HCT116 (cell line): ENCODE measurements at regions not wholly inside any gene's neighbourhood (a gene's known extent, or its start where the extent isn't known, plus 50 kb on each side); places are given as distances from the start of the nearest gene placed in this dataset.

Experiments
- CBX3 ChIP-seq: IDR thresholded peaks from 2 replicates; pipeline ENCODE4 v1.6.1; 2012; ENCODE audit warnings: low read depth
- FOSL1 ChIP-seq: IDR thresholded peaks from 2 replicates; pipeline ENCODE4 v1.6.1; 2012; ENCODE audit warnings: low read depth
- JUND ChIP-seq: IDR thresholded peaks from 2 replicates; pipeline ENCODE4 v1.6.1; 2012
- MAX ChIP-seq: IDR thresholded peaks from 2 replicates; pipeline ENCODE4 v1.6.1; 2012
- POLR2A ChIP-seq: IDR thresholded peaks from 2 replicates; pipeline ENCODE4 v1.7.0; 2011; ENCODE audit warnings: borderline replicate concordance; ENCODE audit not compliant: insufficient read depth, insufficient read length; ENCODE audit errors: extremely low read depth
- SIN3A ChIP-seq: IDR thresholded peaks from 2 replicates; pipeline ENCODE4 v1.6.1; 2012; ENCODE audit warnings: low read depth
- TCF7L2 ChIP-seq: IDR thresholded peaks from 2 replicates; pipeline ENCODE4 v1.7.0; 2011; ENCODE audit warnings: borderline replicate concordance, inconsistent platforms; ENCODE audit not compliant: insufficient read depth, insufficient read length; ENCODE audit errors: extremely low read depth
- TF ChIP-seq, protein P1 (sequence below), 3 experiments: fragments of 200-600 bp in 1 of 3; sonication (generic) in 1 of 3; IDR thresholded peaks in 2 of 3; conservative IDR thresholded peaks in 1 of 3; 2 replicates each; pipeline ENCODE4 v1.5.1; 2012 to 2017; ENCODE audit warnings: low read depth in 2 of 3, low read length in 2 of 3, antibody characterized with exemption in 1 of 3, borderline replicate concordance in 1 of 3, control low read depth in 1 of 3, mild to moderate bottlenecking in 1 of 3, mixed read lengths in 1 of 3, mixed run types in 1 of 3, moderate library complexity in 1 of 3; ENCODE audit not compliant: insufficient read depth in 1 of 3
- TF ChIP-seq, protein P2 (sequence below): IDR thresholded peaks from 2 replicates; pipeline ENCODE4 v1.6.1; 2011; ENCODE audit warnings: mild to moderate bottlenecking, low read length, moderate library complexity; ENCODE audit not compliant: insufficient replicate concordance; ENCODE audit errors: extremely low read depth

- TF ChIP-seq MAX (no peak), CBX3 (no peak), JUND (no peak), FOSL1 (no peak), SIN3A (no peak), POLR2A (no peak), TCF7L2 (no peak)
- TF ChIP-seq, protein P1, sequence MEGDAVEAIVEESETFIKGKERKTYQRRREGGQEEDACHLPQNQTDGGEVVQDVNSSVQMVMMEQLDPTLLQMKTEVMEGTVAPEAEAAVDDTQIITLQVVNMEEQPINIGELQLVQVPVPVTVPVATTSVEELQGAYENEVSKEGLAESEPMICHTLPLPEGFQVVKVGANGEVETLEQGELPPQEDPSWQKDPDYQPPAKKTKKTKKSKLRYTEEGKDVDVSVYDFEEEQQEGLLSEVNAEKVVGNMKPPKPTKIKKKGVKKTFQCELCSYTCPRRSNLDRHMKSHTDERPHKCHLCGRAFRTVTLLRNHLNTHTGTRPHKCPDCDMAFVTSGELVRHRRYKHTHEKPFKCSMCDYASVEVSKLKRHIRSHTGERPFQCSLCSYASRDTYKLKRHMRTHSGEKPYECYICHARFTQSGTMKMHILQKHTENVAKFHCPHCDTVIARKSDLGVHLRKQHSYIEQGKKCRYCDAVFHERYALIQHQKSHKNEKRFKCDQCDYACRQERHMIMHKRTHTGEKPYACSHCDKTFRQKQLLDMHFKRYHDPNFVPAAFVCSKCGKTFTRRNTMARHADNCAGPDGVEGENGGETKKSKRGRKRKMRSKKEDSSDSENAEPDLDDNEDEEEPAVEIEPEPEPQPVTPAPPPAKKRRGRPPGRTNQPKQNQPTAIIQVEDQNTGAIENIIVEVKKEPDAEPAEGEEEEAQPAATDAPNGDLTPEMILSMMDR (IDR thresholded peaks at IDR 0.05 in 2 of 3, conservative IDR thresholded peaks at IDR 0.05 in 1 of 3; ENCODE audit: borderline replicate concordance in 1 of 3, insufficient read depth in 1 of 3, low read depth in 2 of 3, low read length in 2 of 3) = no peak
- TF ChIP-seq, protein P2, sequence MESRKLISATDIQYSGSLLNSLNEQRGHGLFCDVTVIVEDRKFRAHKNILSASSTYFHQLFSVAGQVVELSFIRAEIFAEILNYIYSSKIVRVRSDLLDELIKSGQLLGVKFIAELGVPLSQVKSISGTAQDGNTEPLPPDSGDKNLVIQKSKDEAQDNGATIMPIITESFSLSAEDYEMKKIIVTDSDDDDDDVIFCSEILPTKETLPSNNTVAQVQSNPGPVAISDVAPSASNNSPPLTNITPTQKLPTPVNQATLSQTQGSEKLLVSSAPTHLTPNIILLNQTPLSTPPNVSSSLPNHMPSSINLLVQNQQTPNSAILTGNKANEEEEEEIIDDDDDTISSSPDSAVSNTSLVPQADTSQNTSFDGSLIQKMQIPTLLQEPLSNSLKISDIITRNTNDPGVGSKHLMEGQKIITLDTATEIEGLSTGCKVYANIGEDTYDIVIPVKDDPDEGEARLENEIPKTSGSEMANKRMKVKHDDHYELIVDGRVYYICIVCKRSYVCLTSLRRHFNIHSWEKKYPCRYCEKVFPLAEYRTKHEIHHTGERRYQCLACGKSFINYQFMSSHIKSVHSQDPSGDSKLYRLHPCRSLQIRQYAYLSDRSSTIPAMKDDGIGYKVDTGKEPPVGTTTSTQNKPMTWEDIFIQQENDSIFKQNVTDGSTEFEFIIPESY = no peak
Observed at GRCh38 chr1:168435439-168435838, 108.4 kb downstream of the XCL2 start.
